ENCODE measurements at regions not wholly inside any gene's neighbourhood (a gene's known extent, or its start where the extent isn't known, plus 50 kb on each side); places are given as distances from the start of the nearest gene placed in this dataset.
"Not testable (repeated sequence)": the region's sequence is repeated elsewhere in the genome, so short reads cannot be mapped to it uniquely, and the experiment has no call there.

DNA sequence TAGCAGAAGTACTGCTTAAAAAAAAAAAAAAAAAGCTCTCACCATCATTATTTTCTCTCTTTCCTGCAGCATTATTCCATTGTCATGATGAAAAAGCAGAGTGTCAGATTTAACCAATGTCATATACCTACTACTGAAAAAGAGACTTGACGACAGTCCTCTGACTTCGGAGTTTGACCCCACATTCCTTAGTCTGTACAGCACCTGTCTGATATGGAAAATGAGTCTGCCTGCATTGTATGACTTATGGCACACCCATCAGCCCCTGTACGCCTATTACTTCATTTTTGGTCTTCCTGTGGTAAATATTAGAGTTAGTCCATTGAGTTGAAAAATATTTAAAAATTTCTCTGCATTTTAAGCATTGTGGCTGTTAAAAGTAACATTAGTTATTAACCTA lies 54.5 kb upstream of the NOX4 start:
- Histone ChIP-seq H3K9me3 (peaks cover 0 to 7% (median 0%) of the 10 kb centered on the region in 8 donors), H3K4me3 (no peak overlapping the region), H3K36me3 (no peaks in the 10 kb centered on the region), H3K27ac (no peak overlapping the region), H3K4me1 (no peaks in the 10 kb centered on the region), H3K27me3 (replicated peaks in 1 of 7) (no peaks in the 10 kb centered on the region)
- 75 to 87% (median 79%) methylated on average over 3 of the region's 3 CpGs for WGBS, 5 donors
- no peak for TF ChIP-seq POLR2AphosphoS5 (IDR thresholded peaks at IDR 0.05)
- TF ChIP-seq, protein P1, sequence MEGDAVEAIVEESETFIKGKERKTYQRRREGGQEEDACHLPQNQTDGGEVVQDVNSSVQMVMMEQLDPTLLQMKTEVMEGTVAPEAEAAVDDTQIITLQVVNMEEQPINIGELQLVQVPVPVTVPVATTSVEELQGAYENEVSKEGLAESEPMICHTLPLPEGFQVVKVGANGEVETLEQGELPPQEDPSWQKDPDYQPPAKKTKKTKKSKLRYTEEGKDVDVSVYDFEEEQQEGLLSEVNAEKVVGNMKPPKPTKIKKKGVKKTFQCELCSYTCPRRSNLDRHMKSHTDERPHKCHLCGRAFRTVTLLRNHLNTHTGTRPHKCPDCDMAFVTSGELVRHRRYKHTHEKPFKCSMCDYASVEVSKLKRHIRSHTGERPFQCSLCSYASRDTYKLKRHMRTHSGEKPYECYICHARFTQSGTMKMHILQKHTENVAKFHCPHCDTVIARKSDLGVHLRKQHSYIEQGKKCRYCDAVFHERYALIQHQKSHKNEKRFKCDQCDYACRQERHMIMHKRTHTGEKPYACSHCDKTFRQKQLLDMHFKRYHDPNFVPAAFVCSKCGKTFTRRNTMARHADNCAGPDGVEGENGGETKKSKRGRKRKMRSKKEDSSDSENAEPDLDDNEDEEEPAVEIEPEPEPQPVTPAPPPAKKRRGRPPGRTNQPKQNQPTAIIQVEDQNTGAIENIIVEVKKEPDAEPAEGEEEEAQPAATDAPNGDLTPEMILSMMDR (IDR thresholded peaks at IDR 0.05 in 8 of 11, conservative IDR thresholded peaks at IDR 0.05 in 3 of 11), result no peak
- TF ChIP-seq POLR2A (IDR thresholded peaks at IDR 0.05), result no peak
- no peak for DNase-seq
- intact Hi-C loops (cut with DNase I; ENCODE audit: low total_unique reads), result no loop called here

DNA sequence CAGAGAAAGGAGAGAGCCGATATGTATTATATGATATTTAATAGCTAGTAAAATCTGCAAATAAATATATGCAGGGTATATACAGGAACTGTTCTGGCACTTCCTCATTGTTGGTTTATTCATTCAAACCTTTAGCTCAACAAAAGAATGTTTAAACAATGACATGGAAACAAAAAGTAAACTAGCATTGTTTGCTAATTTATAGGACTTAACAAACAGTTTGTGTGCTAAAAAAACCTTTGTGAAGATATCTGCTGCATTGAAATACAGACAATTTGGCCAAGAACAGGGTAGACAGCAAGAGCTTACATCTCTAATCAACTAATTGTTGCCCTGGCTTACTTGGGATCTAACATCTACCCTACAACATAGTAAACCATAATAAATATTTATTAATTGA lies 64.6 kb upstream of the NOX4 start:
- H3K27me3 ChIP-seq (replicated peaks in 1 of 7); H3K27ac ChIP-seq; H3K9me3 ChIP-seq; H3K4me1 ChIP-seq; H3K36me3 ChIP-seq; H3K4me3 ChIP-seq; DNase-seq; intact Hi-C loops (cut with DNase I; ENCODE audit: low total_unique reads): not testable (repeated sequence)
- 75 to 94% (median 87%) methylated on average over 1 of the region's 1 CpG for WGBS, 5 donors

DNA sequence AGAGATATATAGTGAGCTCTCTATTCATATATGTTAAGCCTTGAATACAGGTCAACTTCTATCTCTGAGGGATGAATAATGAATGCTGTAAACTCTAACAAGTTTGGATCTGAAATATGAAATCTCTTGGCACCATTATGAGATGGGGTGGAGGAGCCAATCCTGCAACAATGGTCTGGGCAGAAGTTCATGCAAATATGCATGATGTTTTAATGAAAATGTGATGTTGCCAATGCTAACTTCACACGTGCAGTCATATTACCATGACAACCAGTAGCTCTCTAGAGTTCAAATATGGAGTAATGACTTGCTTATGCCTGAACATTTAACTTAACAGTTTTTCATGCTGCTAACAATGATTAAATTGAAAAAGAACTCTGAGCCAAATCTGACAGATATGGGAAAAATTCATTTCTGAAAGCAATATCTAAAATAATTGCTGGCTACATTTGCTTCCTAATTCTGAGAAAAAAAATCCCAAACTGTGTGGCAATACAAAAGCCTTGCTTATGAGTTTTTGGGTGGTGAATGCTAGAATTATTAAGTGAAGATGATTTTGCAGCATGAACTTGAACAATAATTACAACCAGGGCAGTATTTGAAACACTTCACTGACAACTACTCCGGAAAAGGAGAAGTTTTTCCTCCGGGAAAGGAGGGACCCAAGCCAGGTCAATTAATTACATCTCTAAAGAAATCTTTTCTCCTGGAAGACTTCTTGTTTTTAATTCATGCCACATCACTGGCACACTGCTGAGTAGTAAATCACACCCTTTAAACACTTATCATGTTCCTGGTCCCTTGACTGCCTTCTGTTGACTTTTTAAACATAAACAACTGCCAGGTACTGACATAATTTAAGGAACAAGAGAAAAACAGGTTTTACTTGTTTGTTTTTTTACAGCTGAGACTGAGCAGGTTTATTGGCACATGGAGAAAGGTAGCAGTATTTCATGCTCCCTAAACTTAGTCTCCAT lies 65.8 kb upstream of the NOX4 start:
- H3K4me1 ChIP-seq; intact Hi-C loops (cut with DNase I; ENCODE audit: low total_unique reads); H3K27ac ChIP-seq; H3K36me3 ChIP-seq; DNase-seq; H3K4me3 ChIP-seq; H3K27me3 ChIP-seq (replicated peaks in 1 of 7); H3K9me3 ChIP-seq: not testable (repeated sequence)
- 41 to 65% (median 55%) methylated on average over 3 of the region's 3 CpGs for WGBS, 5 donors

DNA sequence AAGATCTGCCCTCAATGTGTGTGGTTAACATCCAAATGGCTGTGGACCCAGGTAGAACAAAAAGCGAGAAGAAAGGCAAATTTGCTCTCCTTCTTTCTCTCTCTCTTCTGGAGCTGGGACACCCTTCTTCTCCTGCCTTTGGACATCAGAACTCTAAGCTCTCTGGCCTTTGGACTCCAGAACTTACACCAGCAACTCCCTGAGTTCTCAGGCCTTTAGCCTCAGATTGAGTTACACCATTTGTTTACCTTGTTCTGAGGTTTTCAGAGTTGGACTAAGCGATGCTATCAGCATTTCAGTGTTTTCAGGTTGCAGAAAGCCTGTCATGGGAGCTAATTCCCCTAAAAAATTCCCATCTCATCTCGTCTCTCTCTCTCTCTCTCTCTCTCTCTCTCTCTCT lies 69.4 kb upstream of the NOX4 start:
- intact Hi-C loops (cut with DNase I; ENCODE audit: low total_unique reads); H3K4me1 ChIP-seq; H3K27ac ChIP-seq; H3K36me3 ChIP-seq; H3K27me3 ChIP-seq (replicated peaks in 1 of 7); H3K9me3 ChIP-seq; H3K4me3 ChIP-seq; DNase-seq: not testable (repeated sequence)
- WGBS, 5 donors, result 52 to 60% (median 59%) methylated on average over 3 of the region's 3 CpGs

DNA sequence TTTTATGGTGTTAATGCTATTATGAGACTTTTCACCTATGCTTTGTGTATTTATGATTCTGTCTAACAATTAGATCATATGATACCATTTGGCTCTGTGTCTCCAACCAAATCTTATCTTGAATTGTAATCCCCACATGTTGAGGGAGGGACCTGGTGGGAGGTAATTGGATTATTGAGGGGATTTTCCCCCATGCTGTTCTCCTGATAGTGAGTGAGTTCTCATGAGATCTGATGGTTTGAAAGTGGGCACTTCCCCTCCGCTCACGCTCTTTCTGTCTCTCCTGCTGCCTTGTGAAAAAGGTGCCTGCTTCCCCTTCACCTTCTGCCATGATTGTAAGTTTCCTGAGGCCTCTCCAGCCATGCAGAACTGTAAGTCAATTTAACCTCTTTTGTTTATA lies 71.6 kb upstream of the NOX4 start:
- H3K36me3 ChIP-seq; intact Hi-C loops (cut with DNase I; ENCODE audit: low total_unique reads); H3K9me3 ChIP-seq; H3K4me3 ChIP-seq; H3K27me3 ChIP-seq (replicated peaks in 1 of 7); DNase-seq; H3K27ac ChIP-seq; H3K4me1 ChIP-seq: not testable (repeated sequence)
- 88 to 96% (median 91%) methylated on average over 2 of the region's 2 CpGs for WGBS, 5 donors

DNA sequence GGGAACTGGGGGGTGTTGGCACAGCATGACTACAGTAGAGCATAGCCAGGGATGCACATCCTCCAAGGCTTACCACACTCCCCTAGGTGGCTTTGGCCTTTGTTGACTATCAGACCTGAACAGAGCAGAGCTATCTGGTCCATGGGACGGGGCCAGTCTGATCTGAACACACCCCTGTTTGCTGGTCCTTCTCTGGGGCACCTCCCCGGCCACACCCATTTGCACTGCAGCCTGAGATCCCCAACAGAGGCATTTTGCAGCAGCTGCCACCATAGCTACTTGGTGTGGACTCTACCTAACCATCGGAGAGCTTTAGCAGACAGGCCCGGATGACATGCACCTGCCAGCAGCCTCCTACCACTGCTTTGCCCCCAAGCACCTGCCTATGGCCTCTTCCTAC lies 75.8 kb upstream of the NOX4 start:
- Histone ChIP-seq H3K4me1 (no peaks in the 10 kb centered on the region), H3K9me3 (no peaks in the 10 kb centered on the region), H3K36me3 (no peaks in the 10 kb centered on the region), H3K4me3 (no peak overlapping the region), H3K27ac (no peak overlapping the region), H3K27me3 (replicated peaks in 1 of 7) (no peaks in the 10 kb centered on the region)
- TF ChIP-seq, protein P1 (IDR thresholded peaks at IDR 0.05 in 8 of 11, conservative IDR thresholded peaks at IDR 0.05 in 3 of 11), result no peak
- no peak for TF ChIP-seq POLR2AphosphoS5 (IDR thresholded peaks at IDR 0.05)
- TF ChIP-seq POLR2A (IDR thresholded peaks at IDR 0.05), result no peak
- DNase-seq, result no peak
- intact Hi-C loops (cut with DNase I; ENCODE audit: low total_unique reads), result no loop called here
- 81 to 89% (median 82%) methylated on average over 3 to 4 of the region's 4 CpGs for WGBS, 5 donors

DNA sequence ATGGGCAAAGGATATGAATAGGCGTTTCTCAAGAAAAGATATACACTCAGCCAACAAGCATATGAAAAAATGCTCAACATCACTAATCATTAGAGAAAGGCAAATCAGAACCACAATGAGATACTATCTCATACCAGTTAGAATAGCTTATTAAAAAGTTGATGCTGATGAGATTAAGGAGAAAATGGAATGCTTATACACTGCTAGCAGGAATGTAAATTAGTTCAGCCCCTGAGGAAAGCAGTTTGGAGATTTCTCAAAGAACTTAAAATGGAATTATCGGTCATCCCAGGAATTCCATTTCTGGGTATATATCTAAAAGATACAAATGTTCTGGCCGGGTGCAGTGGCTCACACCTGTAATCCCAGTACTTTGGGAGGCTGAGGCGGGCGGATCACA lies 78.2 kb upstream of the NOX4 start:
- intact Hi-C loops (cut with DNase I; ENCODE audit: low total_unique reads); H3K4me3 ChIP-seq; H3K36me3 ChIP-seq; H3K27ac ChIP-seq; H3K9me3 ChIP-seq; H3K4me1 ChIP-seq; H3K27me3 ChIP-seq (replicated peaks in 1 of 7); DNase-seq: not testable (repeated sequence)
- 76 to 85% (median 83%) methylated on average over 5 of the region's 5 CpGs for WGBS, 5 donors

DNA sequence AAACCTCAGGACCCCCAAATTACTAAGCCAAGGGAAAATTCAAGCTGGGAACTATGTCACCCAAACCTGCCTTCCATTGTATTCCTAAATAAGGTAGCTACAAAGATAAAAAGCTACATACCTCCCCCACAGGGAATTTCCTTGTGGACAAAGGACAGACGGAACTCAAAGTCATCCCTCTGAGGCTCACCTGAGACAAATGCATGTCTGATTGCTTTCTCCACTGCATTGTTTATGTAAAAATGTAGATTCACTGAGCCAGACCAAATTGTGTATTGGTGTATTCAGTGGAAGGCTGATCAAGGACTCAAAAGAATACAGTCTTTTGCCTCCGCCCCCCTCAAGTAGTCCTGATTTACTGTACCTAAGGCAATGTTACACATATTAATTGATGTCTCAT lies 80.5 kb upstream of the NOX4 start:
- H3K4me3 ChIP-seq; H3K4me1 ChIP-seq; H3K27ac ChIP-seq; intact Hi-C loops (cut with DNase I; ENCODE audit: low total_unique reads); H3K36me3 ChIP-seq; H3K9me3 ChIP-seq; DNase-seq; H3K27me3 ChIP-seq (replicated peaks in 1 of 7): not testable (repeated sequence)
- WGBS, 5 donors, result 83 to 98% (median 96%) methylated on average over 2 of the region's 2 CpGs

DNA sequence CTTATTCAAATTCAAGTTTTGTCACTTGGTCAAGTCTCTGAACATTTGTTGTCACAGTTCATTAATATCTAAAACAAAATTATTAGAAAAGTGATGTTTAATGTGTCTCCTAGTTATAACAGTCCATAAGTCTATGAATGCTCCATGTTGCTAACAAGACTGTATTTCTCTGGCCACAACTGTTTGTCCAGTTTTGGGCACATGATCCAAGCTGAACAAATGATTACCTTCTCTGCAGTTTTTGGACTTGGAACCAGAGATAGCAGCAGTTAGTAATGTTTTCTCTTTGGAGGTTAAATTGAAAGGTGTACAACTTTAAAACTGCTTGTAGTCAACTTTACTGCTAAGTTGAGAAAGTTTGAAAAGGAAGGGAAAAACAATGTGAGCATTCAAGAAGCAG lies 84.7 kb upstream of the NOX4 start:
- H3K4me3 ChIP-seq; DNase-seq; H3K27me3 ChIP-seq (replicated peaks in 1 of 7); H3K27ac ChIP-seq; H3K4me1 ChIP-seq; H3K9me3 ChIP-seq; H3K36me3 ChIP-seq; intact Hi-C loops (cut with DNase I; ENCODE audit: low total_unique reads): not testable (repeated sequence)
